NCI-H524 (cell line): ENCODE measurements at regions not wholly inside any gene's neighbourhood (a gene's known extent, or its start where the extent isn't known, plus 50 kb on each side); places are given as distances from the start of the nearest gene placed in this dataset.
A peak's percentile ranks its signal among the peaks of the same experiment; 100 is the strongest.

ENCODE experiments used
- DNase-seq, 2 experiments: peaks; one replicate each; lab custom pipeline; 2025; lab: John Stamatoyannopoulos, UW

DNA sequence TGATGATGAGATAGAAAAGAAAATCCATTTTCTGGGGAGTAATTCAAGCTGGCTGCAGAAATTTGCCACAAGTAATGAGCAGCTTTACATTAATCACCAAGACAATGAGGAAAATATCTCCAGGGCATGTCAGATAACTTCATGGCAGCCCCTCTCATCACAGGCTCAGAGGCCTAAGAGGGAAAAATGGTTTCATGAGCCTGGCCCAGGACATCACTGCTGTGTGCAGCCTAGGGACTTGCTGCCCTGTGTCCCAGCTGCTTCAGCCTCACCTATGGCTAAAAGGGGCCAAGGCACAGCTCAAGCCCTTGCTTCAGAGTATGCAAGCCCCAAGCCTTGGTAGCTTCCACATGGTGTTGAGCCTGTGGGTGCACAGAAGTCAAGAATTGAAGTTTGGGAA is 161.7 kb downstream of the OPA1 start:
- no peak for DNase-seq

DNA sequence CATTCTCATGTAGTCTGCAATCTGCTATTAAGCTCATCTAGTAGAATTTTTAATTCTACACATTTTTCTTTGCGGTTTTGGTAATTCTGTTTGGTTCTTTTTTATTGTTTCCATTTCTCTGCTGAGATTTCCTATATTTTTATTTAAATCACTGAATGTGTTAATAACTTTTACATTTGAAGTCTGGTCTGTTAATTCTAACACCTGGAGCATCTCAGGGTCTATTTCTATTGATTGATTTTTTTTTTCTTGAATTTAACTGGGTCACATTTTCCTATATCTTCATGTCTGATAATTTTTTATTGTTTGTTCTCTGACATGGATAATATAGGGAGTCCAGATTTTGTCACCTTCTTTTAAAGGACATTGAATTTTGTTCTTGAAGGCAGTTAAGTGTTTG is 163.5 kb downstream of the OPA1 start:
- DNase-seq: no peak

DNA sequence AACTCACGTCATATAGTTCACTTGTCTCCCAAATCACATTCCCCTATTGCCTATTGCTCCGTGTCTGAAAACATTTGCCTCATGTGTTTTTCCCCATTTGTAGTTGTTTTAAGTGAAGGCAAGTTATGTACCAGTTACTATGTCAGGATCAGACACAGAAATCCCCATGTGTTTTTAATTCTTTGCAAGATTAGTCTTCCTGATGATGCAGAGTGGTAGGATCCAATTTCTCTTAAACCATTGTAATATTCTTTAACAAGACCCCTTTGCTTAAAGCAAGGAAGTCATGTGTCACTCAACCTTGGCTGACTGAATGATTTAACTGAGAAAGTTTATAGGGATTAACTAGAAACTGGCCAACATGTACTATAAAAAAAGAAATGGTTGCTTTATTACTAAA is 164.4 kb downstream of the OPA1 start:
- DNase-seq: no peak

DNA sequence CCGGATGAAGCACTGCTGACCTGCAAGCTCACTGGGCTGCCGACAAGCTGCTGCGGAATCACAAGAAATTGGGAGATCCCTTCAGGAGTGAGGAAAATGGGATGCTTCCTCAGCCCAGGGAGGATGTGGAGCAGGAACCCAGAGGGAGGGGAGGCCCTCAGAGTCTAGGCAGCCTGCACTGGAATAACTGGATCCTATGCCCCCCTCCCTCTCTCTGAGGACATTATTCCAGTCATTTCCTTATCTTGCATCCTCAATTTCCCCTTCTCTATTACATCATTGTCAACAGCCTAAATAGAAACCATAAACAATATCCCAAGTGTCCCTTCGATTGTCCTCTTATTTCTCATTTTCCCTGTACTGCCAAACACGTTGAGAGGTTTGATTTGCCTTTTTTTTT is 169.0 kb downstream of the OPA1 start:
- no peak for DNase-seq

DNA sequence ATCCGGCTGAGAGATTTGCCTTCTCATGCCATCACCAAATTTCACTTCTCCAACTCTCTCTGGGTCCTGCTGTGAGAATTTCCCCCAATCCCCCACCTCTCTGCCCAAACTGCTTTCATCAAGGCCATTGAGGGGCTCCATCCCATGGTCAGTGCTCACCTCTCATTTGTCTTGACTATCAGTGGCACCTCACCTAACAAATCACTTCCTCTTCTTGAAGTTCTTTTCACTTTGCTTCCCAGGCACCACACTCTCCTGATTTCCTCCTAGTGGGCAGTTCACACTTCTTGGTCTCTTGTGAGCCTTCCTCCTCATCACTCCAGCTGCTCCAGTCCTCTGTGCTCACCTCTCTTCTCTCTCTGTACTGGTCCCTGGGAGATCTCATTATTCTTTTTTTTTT is 169.6 kb downstream of the OPA1 start:
- DNase-seq: no peak

DNA sequence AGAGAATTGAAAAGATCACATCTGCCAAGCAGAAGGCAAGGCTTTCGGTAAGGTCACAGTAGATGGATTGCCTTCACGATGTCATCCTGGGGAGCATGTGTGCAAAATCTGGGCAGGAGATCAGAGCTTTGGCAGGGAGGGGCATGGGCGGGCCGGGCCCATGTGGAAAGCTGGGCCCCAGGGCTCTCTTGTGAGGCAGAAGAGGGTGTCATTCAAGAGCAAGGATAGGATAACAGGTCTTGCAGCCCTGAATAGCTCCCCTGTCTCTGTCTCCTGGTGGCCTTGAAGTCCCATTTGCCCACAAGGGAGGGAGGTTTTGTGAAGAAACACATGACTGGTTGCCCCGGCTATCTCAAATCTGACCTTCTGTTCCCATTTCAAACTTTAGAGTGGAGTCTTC is 172.0 kb downstream of the OPA1 start:
- no peak for DNase-seq

DNA sequence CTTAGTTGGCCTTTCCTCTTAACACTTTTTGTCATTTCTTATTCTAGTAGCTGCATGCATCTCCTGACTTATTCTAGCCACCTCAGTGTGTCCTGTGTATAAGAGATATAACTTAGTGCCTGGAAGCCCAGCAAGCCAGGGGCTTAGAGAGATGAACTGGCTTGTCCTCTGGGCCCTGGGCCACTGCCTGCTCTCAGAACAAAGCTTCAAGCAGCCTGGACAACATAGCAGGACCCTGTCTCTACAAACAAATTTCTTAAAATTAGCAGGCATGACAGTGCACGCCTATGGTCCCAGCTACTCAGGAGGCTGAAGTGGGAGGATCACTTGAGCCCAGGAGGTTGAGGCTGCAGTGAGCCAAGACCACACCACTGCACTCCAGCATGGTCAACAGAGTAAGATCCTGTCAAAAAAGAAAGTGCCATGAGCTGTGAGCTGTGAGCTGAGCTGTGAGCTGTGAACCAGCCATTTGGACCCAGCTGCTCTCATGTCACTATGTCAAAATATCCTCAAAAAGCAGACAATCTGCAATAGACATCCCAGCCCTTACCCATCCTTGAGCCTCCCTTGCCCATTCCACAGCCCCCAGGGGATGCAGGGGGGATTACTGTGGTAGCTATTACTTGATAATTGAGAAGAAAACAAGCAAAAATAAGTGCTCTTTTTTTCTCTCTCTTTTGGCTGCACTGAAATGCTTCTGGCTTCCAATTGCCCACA is 174.5 kb downstream of the OPA1 start:
- no peak for DNase-seq

DNA sequence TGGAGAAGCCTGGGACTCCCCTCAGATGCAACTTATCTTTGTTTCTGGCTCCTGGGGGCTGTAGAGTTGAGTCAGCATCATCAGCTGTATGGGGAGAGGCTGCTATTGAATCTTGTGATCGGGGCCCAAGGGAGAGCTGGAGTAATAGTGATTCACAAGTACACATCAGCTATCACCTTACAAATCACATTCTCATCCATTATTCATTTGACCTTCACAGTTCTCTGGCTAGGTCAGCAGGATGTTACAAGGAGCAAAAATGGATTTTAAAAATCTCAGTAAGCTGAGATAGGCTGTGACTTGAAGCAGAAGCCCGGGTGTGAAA is 175.0 kb downstream of the OPA1 start:
- DNase-seq: no peak

DNA sequence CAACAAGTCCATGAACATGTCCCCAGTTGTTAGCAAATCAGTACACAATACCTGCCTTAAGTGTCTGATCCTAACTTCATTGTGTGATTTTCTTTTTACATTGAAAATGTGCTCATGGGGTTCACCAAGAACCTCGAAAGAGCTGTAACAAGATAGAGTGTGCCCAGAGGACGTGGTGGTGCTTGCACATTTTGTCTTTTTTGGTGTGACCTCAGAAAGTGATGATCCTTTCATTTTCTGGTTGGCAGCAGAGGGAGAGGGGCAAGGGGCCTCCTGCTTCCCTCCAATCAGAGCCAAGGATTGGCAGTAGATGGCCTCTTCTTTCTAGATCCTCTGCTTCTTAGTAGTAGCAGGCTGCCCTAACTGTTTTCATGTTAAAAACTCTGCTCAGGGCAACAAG is 176.4 kb downstream of the OPA1 start:
- no peak for DNase-seq

DNA sequence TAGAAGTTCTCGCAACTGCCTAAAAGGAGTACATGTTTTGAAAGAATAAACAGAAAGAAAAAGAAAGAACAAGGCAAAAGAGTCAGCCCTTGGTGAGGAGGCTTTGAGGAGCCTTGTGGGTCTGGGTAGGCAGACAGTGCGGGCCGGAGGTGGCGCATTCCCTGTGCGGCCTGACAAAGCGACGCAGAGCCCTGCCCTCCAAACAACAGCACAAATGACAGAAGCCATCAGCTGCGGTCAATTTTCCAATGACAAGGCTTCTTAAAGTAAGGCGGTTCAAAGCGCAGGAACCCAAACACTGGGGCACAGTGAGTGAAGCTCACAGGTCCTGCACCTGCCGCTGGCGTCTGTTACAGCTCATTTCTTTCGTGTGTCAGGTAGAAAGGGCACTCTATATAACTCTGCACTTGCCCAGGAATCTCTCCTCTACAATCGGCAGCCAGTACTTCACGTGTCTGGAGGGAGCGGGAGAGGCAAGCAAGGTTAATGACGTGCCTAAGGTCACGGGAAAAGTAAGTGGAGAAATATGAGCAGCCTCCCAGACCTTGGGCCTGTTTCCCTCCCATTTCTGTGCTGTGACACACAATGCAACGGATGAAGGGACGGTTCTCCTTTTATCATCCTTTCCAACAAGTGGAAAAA is 178.1 kb downstream of the OPA1 start:
- DNase-seq: no peak

DNA sequence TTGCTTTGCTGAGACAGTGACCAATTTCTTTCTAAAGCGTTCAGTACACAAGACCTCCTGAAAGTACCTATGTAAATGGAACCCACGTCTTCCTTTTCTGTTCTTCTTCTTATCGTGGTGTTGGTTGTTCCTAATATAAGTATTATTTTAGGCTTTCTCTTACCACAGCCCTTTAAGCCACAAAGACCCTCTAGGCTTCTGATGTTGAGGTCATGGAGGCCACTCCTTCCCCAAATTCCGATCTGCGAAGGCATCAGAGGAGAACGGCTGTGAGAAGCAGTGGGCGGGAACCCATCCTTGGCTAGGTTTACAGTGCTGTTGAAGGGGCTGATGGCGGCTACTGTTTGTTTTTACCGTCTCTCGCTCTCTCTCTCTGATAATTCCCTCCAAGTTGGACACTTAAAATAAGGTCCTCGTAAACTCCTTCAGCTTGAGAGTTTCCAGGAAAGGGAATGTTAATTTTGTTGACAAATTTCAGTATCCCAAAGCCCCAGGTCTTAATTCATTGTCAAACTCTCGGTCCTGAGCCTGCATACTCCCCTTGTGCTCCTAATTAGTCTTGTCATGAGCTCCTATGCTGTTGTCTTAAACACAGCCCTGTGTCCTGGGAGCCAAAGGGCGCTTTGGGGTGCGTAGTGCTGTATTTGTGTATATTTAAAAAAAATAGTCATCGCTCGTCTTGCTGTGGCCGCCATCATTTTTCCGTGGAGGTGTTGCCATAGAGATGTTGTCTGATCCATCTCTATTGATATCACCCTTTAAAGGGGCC is 178.8 kb downstream of the OPA1 start:
- DNase-seq: no peak

DNA sequence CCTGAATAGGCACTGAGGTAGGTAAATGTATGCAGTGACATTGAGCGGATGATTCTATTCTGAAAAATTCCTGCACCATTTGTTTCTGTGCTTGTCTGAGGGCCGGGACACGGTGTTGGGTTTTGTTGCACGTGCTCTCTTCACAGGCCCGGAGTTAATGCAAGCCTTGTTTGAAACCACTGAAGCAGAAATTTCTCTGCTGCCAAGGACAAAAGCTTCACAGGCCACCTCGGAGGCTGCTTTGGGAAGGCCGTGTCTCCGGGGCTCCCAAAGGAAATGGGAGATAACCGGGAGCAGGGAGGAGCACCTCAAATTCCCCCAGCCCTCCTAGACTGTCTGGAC is 179.4 kb downstream of the OPA1 start:
- DNase-seq: no peak

DNA sequence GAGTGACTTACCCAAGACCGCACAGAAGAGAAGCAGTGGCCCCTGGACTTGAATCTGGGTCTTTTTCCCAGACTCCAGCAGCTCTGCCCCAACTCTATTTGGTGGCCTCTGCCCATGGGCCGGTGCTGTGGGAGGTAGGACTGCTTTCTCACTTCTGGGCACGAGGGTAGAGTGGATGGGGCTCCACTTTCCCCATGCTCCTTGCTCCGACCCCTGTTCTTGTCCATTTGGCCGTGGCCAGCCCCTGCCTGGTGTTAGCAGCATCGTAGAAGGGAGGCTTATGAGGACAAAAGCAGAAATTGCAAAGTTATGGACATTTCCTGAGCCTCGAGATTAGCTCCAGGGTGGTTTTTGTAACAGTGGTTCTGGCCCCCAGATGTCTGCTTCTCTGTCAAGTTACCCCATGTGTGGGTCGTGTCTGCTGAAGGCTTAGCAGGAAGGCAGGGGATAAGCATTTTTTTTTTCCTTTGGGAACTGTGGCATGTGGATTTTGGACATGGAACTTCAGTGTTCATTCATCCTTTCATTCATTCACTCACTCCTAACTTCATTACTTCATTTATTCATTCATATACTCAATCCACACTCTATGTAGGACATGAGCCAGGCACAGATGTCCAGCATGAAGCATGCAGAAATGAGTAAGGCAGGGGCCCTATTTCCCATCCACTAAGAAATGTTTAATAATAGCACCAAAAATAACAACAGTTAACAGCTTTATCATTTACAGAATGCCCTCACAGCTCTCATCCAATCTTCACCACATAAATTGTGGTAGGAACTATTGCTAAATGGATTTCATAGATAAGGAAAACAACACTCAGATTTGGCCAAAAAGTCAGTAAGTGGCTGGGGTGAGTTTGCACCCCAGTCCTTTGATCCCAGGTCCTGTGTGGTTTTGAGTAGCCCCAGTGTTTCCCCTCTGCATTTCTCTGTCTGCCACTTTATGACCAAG is 180.5 kb downstream of the OPA1 start:
- DNase-seq: no peak

DNA sequence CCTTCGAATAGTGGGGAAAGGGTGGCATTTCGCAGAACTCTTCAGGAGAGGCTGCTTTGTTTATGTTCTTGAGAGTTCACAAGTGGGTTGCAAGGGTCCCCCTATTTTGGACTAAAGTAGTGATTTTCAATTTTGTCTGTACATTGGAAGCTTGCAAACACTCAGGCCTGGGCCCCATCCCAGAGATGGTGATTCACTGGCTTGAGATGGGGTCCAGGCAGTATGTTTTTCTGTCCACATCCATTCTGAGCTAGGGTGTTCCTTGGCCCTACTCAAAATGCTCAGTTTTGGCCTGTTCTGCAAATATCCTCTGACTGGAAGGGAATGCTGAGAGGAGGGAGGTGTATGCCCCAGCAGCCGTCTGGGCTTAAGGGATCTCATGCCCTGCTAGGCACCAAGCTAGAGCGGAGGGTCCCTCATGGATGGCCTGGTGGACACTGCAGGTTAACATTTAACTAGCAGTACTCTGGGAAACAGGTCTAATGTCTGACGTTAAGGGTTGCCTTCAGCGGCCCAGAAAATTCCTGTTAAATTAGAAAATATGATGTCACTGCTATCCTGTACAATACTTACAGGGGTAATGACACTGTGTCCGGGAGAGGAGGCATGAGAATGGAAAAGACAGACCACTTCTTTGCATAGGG is 181.4 kb downstream of the OPA1 start:
- no peak for DNase-seq

DNA sequence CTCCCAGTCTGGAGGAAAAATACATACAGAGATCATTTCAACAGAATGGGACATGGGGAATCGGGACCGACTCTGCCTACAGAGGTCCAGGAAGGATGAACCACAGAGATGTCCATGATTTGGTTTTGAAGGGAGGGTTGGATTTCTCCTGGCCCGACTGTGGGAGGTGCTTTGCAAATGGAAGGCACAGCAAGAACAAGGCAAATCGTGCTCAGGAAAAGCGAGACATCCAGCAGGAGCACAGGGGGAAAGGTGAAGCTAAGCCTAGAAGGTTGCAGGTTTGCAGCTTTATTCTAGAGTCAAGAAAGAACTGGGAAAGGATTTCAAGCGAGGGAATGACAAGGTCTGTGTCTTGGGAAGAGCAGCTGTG is 181.9 kb downstream of the OPA1 start:
- DNase-seq: no peak

DNA sequence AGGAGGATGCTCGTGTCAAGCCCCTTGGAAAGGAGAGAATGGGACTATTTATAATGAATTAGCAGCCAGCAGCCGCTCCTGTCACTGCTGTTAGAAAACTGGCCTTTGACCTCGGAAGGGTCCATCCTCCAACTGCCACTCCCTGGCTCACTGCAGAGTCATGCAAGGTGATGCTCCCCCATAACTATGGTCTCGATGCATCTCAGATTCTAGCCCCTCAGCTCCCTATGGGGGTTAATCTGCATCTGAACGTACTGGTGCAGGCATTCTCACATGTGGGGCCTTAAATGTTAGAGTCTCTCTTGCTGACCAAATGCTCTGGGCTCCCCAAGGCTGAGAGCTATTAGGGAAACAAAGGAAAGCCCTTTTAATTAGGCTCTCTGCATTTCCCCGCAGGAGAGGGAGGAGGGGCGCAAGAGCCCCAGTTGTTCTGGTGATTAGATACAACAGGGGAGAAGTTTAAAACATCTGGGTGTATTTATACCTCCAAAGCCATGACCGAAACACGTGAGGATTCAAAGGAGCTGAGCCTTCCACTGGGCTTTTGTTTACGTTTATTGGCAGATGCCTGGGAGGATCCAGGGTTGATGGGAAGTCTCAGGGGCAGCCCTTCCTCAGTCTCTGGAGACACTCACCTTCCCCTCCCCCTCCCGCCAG is 182.5 kb downstream of the OPA1 start:
- no peak for DNase-seq

DNA sequence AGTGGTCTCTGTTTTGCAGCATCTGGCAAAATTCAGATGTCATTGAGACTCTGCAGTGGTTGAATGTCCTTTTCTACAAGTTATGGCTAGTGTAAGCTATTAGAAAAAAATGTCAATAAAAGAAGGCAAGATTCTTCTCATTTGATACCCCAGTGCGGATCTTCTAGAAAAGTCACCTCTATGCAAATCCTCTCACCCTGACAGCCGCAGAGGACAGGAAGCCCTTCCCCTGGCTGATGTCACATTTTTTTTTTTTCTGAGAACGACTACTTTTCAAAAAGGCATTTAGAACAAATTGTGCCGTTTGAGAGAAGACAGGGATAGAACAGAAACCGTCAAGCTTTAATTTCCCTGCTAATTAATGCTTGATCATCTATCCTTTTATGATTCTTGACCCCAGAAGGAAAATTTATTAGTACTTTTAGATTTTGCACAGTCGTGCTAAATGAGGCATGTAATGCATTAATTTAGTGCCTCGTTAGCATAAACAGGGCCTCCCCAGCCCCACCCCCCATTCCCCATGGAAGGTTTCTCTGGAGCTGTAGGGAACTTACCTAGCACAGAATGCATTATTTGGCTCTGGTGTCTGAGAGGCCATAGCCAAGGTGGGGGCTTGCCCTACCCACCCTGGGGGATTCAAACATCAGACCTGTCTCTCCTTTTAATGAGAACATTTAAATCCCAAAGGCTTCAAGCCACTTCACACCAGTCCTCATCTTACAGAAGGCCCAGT is 183.8 kb downstream of the OPA1 start:
- DNase-seq: no peak

DNA sequence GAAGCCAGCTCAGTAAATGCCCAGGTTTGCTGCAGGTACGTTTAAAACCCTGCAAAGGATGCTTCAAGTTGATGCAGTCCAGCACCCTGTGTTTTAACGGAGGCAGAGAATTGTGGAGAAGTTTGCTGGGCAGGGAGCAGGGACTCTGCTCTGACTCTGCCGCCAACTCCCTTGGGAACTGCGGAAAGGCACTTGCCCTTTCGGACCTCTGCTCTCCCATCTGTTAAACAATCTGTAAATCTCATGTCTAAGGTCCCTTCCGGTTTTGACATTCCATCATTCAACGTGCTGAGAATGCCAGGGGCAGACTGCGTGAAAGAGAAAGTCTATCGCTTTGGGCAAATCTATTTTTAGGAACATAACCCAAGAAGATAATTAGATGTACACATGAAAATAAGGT is 184.5 kb downstream of the OPA1 start:
- peak; percentile 13 to 77 for DNase-seq

DNA sequence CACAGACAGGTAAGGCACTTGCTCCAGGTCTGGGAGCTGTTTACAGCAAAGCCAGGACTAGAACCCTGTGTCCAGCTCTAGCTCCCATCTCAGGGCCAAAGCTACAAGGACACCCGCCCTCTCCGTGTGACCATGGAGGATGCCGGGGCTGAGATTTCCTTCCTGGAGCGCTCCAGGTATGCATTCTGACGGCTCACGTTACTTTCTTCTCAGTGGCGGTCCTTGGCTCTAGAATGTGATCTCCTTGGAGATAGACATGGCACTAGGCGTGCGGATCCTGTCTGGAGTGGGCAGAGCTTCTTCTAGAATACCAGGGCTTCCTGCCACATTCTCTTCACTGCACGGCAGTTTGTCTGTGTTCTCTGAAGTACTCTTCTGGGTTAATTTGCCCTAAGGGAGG is 185.7 kb downstream of the OPA1 start:
- no peak for DNase-seq

DNA sequence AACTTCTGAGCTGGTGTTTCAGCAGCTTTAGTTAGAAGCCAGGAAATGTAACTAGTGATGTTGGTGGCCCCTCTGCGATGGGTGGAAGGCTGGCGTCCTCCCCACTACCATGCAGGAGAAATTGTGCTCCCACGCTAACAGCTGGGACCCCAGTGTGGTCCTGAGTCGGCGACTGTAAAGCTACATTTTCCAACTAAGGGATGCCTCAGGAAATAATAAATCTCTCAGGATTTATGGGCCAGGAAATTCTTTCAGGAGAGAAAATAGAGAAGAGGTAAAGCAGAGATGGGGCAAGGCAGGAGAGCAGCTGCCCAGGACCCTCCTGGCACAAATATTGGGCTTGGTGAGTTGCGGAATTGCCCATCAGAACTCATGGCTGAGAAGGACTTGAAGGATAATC is 186.9 kb downstream of the OPA1 start:
- no peak for DNase-seq

DNA sequence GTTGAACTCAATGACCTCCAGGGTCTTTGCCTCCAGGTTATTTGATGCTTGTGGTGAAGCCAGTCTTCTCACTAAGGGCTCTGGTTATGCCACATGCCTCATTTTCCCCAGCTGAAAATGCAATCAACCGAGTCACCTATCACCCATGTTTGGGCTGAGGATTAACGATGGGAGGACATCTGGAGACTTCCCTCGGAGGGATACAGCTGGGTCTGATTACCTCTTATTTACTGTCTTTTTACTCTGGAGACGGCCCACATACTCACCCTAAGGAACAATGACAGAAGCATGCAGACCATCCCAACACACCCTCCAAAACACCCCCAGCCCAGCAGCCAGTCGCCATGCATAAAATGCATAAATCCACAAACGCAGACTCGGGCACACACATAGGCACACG is 187.4 kb downstream of the OPA1 start:
- peak; percentile 9 to 42 for DNase-seq
